NT2/D1 (cell line): ENCODE measurements at regions not wholly inside any gene's neighbourhood (a gene's known extent, or its start where the extent isn't known, plus 50 kb on each side); places are given as distances from the start of the nearest gene placed in this dataset.

ENCODE experiments used
- YY1 ChIP-seq: IDR thresholded peaks from 2 replicates; pipeline ENCODE4 v1.6.1; 2011; ENCODE audit not compliant: insufficient read length, insufficient read depth
- ZNF274 ChIP-seq: IDR thresholded peaks from 2 replicates; pipeline ENCODE4 v1.6.1; 2011; ENCODE audit warnings: mild to moderate bottlenecking, low read depth, low read length

- TF ChIP-seq YY1: no peak
- no peak for TF ChIP-seq ZNF274
Observed at GRCh38 chr14:101627915-101628262, 66.6 kb downstream of the DIO3 start.
